GM23248 (cell line): ENCODE measurements at regions not wholly inside any gene's neighbourhood (a gene's known extent, or its start where the extent isn't known, plus 50 kb on each side); places are given as distances from the start of the nearest gene placed in this dataset.

Experiments used
- EZH2 ChIP-seq: fragments of 200-600 bp; sonication (generic); IDR thresholded peaks from 2 replicates; pipeline ENCODE4 v1.6.1; 2018; ENCODE audit warnings: antibody characterized with exemption, mild to moderate bottlenecking; ENCODE audit not compliant: insufficient read depth, poor library complexity, severe bottlenecking
- EZH2phosphoT487 ChIP-seq: fragments of 200-600 bp; sonication (generic); IDR thresholded peaks from 2 replicates; pipeline ENCODE4 v1.6.1; 2018; ENCODE audit warnings: antibody characterized with exemption, moderate library complexity, mild to moderate bottlenecking, low read depth; ENCODE audit not compliant: insufficient read depth

- TF ChIP-seq EZH2: no peak
- no peak for TF ChIP-seq EZH2phosphoT487
Observed at GRCh38 chr5:115349001-115349817, 52.8 kb upstream of the CCDC112 start.
